DND-41 (cell line): ENCODE measurements at regions not wholly inside any gene's neighbourhood (a gene's known extent, or its start where the extent isn't known, plus 50 kb on each side); places are given as distances from the start of the nearest gene placed in this dataset.

Experiments
- EZH2 ChIP-seq: IDR thresholded peaks from 3 replicates; pipeline ENCODE4 v1.6.1; 2012; ENCODE audit warnings: borderline replicate concordance, low read depth, mild to moderate bottlenecking, moderate library complexity, low read length, inconsistent platforms; ENCODE audit not compliant: severe bottlenecking
- TF ChIP-seq, protein P1 (sequence below): IDR thresholded peaks from 2 replicates; pipeline ENCODE4 v1.5.1; 2012; ENCODE audit warnings: borderline replicate concordance, low read length, moderate library complexity, mild to moderate bottlenecking; ENCODE audit not compliant: poor library complexity, severe bottlenecking; ENCODE audit errors: extremely low read depth

DNA sequence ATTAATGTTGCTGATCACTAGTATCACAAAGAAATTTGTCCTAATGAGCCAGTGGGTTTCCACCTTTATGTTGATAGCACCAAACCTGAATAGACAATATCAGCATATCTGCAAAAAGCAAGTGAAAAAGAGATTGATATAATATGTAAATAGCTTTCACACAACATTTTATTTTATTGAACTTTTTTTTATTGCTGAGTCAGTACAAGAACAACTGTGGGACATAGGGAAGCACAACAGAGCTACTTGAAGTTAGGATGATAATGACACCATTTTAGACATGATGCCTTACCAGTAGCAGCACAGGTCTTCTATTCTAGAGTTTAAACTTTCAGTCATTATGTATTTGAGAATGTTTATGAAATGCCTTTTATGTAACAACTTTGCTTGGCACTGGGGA, 554.1 kb upstream of the SETBP1 start:
- no peak for TF ChIP-seq EZH2
- TF ChIP-seq, protein P1, sequence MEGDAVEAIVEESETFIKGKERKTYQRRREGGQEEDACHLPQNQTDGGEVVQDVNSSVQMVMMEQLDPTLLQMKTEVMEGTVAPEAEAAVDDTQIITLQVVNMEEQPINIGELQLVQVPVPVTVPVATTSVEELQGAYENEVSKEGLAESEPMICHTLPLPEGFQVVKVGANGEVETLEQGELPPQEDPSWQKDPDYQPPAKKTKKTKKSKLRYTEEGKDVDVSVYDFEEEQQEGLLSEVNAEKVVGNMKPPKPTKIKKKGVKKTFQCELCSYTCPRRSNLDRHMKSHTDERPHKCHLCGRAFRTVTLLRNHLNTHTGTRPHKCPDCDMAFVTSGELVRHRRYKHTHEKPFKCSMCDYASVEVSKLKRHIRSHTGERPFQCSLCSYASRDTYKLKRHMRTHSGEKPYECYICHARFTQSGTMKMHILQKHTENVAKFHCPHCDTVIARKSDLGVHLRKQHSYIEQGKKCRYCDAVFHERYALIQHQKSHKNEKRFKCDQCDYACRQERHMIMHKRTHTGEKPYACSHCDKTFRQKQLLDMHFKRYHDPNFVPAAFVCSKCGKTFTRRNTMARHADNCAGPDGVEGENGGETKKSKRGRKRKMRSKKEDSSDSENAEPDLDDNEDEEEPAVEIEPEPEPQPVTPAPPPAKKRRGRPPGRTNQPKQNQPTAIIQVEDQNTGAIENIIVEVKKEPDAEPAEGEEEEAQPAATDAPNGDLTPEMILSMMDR = no peak
